ENCODE measurements at regions not wholly inside any gene's neighbourhood (a gene's known extent, or its start where the extent isn't known, plus 50 kb on each side); places are given as distances from the start of the nearest gene placed in this dataset.

GRCh38 chr3:150239766-150240165 is 168.3 kb upstream of the TSC22D2 start:
- Histone ChIP-seq H2AK9ac (replicated peaks; ENCODE audit: low read depth, low read length, poor library complexity) (no peak overlapping the region), H3K79me1 (ENCODE audit: low read depth in 1 of 2, low read length in 2 of 2) (peaks cover 9 to 41% of the 10 kb centered on the region in 2 experiments; a peak in 3 of 4 replicates), H4K8ac (ENCODE audit: low read depth in 2 of 2, low read length in 2 of 2) (no peak overlapping the region), H3K9me3 (ENCODE audit: control insufficient read depth, insufficient read depth, low read length) (no peaks in the 10 kb centered on the region), H3K14ac (replicated peaks; ENCODE audit: low read depth, low read length) (no peak overlapping the region), H3K4ac (ENCODE audit: low read depth, low read length) (no peak overlapping the region), H2BK20ac (ENCODE audit: low read depth, low read length) (no peak overlapping the region), H3K9ac (ENCODE audit: low read depth, low read length) (no peak overlapping the region), H3K4me3 (ENCODE audit: insufficient read depth, low read depth, low read length) (no peak overlapping the region), H4K5ac (ENCODE audit: low read depth, low read length) (no peak overlapping the region), H3K18ac (ENCODE audit: low read depth, low read length) (no peak overlapping the region), H2BK5ac (ENCODE audit: low read depth, low read length, poor library complexity, severe bottlenecking) (no peak overlapping the region), H3K36me3 (ENCODE audit: control insufficient read depth, insufficient read depth, low read length) (no peaks in the 10 kb centered on the region), H4K20me1 (ENCODE audit: insufficient read depth, low read length) (no peaks in the 10 kb centered on the region), H3K27ac (ENCODE audit: insufficient read depth, low read length) (no peak overlapping the region), H3K4me2 (ENCODE audit: low read depth, low read length) (no peak overlapping the region), H3K56ac (ENCODE audit: extremely low read depth, insufficient read depth, low read length) (no peak overlapping the region), H3K23ac (ENCODE audit: low read depth, low read length) (no peak overlapping the region), H2BK15ac (ENCODE audit: low read depth, low read length) (no peak overlapping the region), H2AFZ (replicated peaks; ENCODE audit: low read length, poor library complexity) (no peak overlapping the region), H4K91ac (ENCODE audit: insufficient read depth, low read depth, low read length) (no peak overlapping the region), H3K9me1 (ENCODE audit: insufficient read depth, low read length) (peaks cover 32% of the 10 kb centered on the region), H2BK120ac (ENCODE audit: low read depth, low read length) (no peak overlapping the region), H3K27me3 (ENCODE audit: control insufficient read depth, insufficient read depth, low read length) (no peaks in the 10 kb centered on the region), H3K4me1 (ENCODE audit: control insufficient read depth, insufficient read depth, low read length) (peaks cover 25% of the 10 kb centered on the region), H2AK5ac (ENCODE audit: low read depth, low read length) (no peak overlapping the region)
- TF ChIP-seq RAD21 (IDR thresholded peaks at IDR 0.05; ENCODE audit: low read length): no peak
- TF ChIP-seq FOS (IDR thresholded peaks at IDR 0.05; ENCODE audit: low read depth, low read length): no peak
- no peak for TF ChIP-seq USF2 (IDR thresholded peaks at IDR 0.05; ENCODE audit: low read depth, low read length)
- TF ChIP-seq ELK1 (IDR thresholded peaks at IDR 0.05; ENCODE audit: borderline replicate concordance, low read depth, low read length): no peak
- no peak for TF ChIP-seq RCOR1 (IDR thresholded peaks at IDR 0.05; ENCODE audit: insufficient replicate concordance, low read length)
- TF ChIP-seq MAZ (IDR thresholded peaks at IDR 0.05; ENCODE audit: borderline replicate concordance, low read depth, low read length): no peak
- TF ChIP-seq SMC3 (IDR thresholded peaks at IDR 0.05; ENCODE audit: low read depth, low read length): no peak
- no peak for TF ChIP-seq BHLHE40 (IDR thresholded peaks at IDR 0.05; ENCODE audit: low read depth, low read length)
- no peak for TF ChIP-seq POLR2A (IDR thresholded peaks at IDR 0.05; ENCODE audit: low read depth, low read length)
- TF ChIP-seq CHD1 (IDR thresholded peaks at IDR 0.05; ENCODE audit: low read depth, low read length): no peak
- TF ChIP-seq CTCF (conservative IDR thresholded peaks at IDR 0.05; ENCODE audit: low read depth, low read length): no peak
- TF ChIP-seq NFE2L2 (IDR thresholded peaks at IDR 0.05; ENCODE audit: low read depth, low read length): no peak
- TF ChIP-seq RFX5 (IDR thresholded peaks at IDR 0.05; ENCODE audit: low read depth, low read length): no peak
- TF ChIP-seq MXI1 (IDR thresholded peaks at IDR 0.05; ENCODE audit: borderline replicate concordance, low read depth, low read length): no peak
- TF ChIP-seq CEBPB (IDR thresholded peaks at IDR 0.05; ENCODE audit: low read depth, low read length): no peak
- no peak for TF ChIP-seq MAFK (IDR thresholded peaks at IDR 0.05; ENCODE audit: low read depth, low read length)
- no peak for DNase-seq
- WGBS, 2 experiments (ENCODE audit: extremely low coverage in 2 of 2, insufficient read length in 1 of 2): no CpG with 5 or more reads among the region's 1 CpG
- BruUV-seq (replicated peaks): no TSS peak
- intact Hi-C loops (cut with micrococcal nuclease) (no loop called here), dilution Hi-C loops (cut with HindIII; ENCODE audit: low sequenced_read_pairs, unreplicated experiment) (no loop called here), in situ Hi-C loops (cut with MboI; ENCODE audit: low sequenced_read_pairs) (no loop called here)
- ChIA-PET CTCF (interaction anchor here (0.7 to 1.7 kb wide), 5 partner anchors 10 to 169 kb away, joined by 3 to 5 read pairs (median 3); partner anchors contain the start of gene TSC22D2), POLR2A (ENCODE audit: unreplicated experiment) (no interaction called here)
- ATAC-seq (ENCODE audit: low read depth): no peak

Data from IMR-90 (cell line).